GM21423 (cell line): ENCODE measurements at regions not wholly inside any gene's neighbourhood (a gene's known extent, or its start where the extent isn't known, plus 50 kb on each side); places are given as distances from the start of the nearest gene placed in this dataset.
A peak's percentile ranks its signal among the peaks of the same experiment; 100 is the strongest.
"Not testable (repeated sequence)": the region's sequence is repeated elsewhere in the genome, so short reads cannot be mapped to it uniquely, and the experiment has no call there.

Source experiments
- ATAC-seq: cut with Tn5 transposase; IDR thresholded peaks from one replicate; pipeline ENCODE4 v1.9.1; 2021; ENCODE audit warnings: mild to moderate bottlenecking, moderate library complexity; ENCODE audit not compliant: unreplicated experiment

GRCh38 chr2:35962585-35963146 lies 392.9 kb upstream of the CRIM1 start:
- ATAC-seq = no peak

GRCh38 chr2:35960596-35960995 lies 395.0 kb upstream of the CRIM1 start:
- no peak for ATAC-seq

GRCh38 chr2:35957053-35957452 lies 398.5 kb upstream of the CRIM1 start:
- not testable (repeated sequence) for ATAC-seq

- no peak for ATAC-seq
Observed at GRCh38 chr2:35946478-35946877, 409.1 kb upstream of the CRIM1 start.

GRCh38 chr2:35938838-35939237 lies 416.7 kb upstream of the CRIM1 start:
- ATAC-seq = no peak

- ATAC-seq = no peak
Observed at GRCh38 chr2:35933031-35933430, 422.5 kb upstream of the CRIM1 start.

- ATAC-seq = no peak
Observed at GRCh38 chr2:35932276-35932963, 423.2 kb upstream of the CRIM1 start.

GRCh38 chr2:35931626-35932025 lies 424.0 kb upstream of the CRIM1 start:
- no peak for ATAC-seq

- no peak for ATAC-seq
Observed at GRCh38 chr2:35931115-35931514, 424.5 kb upstream of the CRIM1 start.

- ATAC-seq = no peak
Observed at GRCh38 chr2:35929551-35929950, 426.0 kb upstream of the CRIM1 start.

GRCh38 chr2:35920061-35920460 lies 435.5 kb upstream of the CRIM1 start:
- no peak for ATAC-seq

- ATAC-seq = no peak
Observed at GRCh38 chr2:35915261-35915660, 440.3 kb upstream of the CRIM1 start.

GRCh38 chr2:35891936-35892335 lies 463.6 kb upstream of the CRIM1 start:
- ATAC-seq = no peak

GRCh38 chr2:35891528-35891927 lies 464.1 kb upstream of the CRIM1 start:
- peak; percentile 55 for ATAC-seq

- no peak for ATAC-seq
Observed at GRCh38 chr2:35887146-35887545, 468.4 kb upstream of the CRIM1 start.

- ATAC-seq = no peak
Observed at GRCh38 chr2:35873921-35874320, 481.7 kb upstream of the CRIM1 start.

GRCh38 chr2:35871672-35872071 lies 483.9 kb upstream of the CRIM1 start:
- ATAC-seq = no peak

GRCh38 chr2:35870713-35871112 lies 484.9 kb upstream of the CRIM1 start:
- ATAC-seq = no peak

- no peak for ATAC-seq
Observed at GRCh38 chr2:35864141-35864540, 491.4 kb upstream of the CRIM1 start.

GRCh38 chr2:35858216-35858615 lies 497.4 kb upstream of the CRIM1 start:
- ATAC-seq = no peak

GRCh38 chr2:35857498-35857897 lies 498.1 kb upstream of the CRIM1 start:
- ATAC-seq = no peak

- no peak for ATAC-seq
Observed at GRCh38 chr2:35831385-35831784, 524.2 kb upstream of the CRIM1 start.

GRCh38 chr2:35830833-35831232 lies 524.7 kb upstream of the CRIM1 start:
- no peak for ATAC-seq
